GM12878 (cell line): ENCODE measurements at regions not wholly inside any gene's neighbourhood (a gene's known extent, or its start where the extent isn't known, plus 50 kb on each side); places are given as distances from the start of the nearest gene placed in this dataset.
A peak's percentile ranks its signal among the peaks of the same experiment; 100 is the strongest.
"Not testable (repeated sequence)": the region's sequence is repeated elsewhere in the genome, so short reads cannot be mapped to it uniquely, and the experiment has no call there.

Experiments used
- ATAC-seq: fragments of 200-7000 bp; cut with Tn5 transposase; 3 replicates; pipeline ENCODE4 v1.9.1; 2020; ENCODE audit warnings: mild to moderate bottlenecking, moderate library complexity
- BruUV-seq: library from RNA; stranded (reverse); fragments of 400-500 nt; replicated peaks from 2 replicates; lab custom pipeline; 2021; lab: Mats Ljungman, UMichigan
- CTCF ChIA-PET: fragments of 300-600 bp; sonication (Branson Sonifier 250); formaldehyde crosslinking; extraction: SDS; loops from one replicate; lab custom pipeline; 2021; ENCODE audit warnings: inconsistent platforms; lab: Yijun Ruan, JAX
- POLR2A ChIA-PET: fragments of 350-600 bp; formaldehyde crosslinking; extraction: SDS; loops from one replicate; lab custom pipeline; 2021; ENCODE audit warnings: inconsistent platforms; lab: Charles Lee
- RAD21 ChIA-PET: fragments of 300-600 bp; sonication (Branson Sonifier 250); formaldehyde crosslinking; loops from one replicate; lab custom pipeline; 2023; ENCODE audit warnings: antibody characterized with exemption; ENCODE audit not compliant: unreplicated experiment; lab: Charles Lee
- SMC1A ChIA-PET: fragments of 300-600 bp; sonication (Branson Sonifier 250); formaldehyde crosslinking; loops from one replicate; lab custom pipeline; 2023; ENCODE audit not compliant: unreplicated experiment, uncharacterized antibody; lab: Charles Lee
- DNase-seq: peaks from one replicate; pipeline ENCODE4 v3.0.0-alpha.2; 2011; ENCODE audit warnings: low read depth, low spot score
- FAIRE-seq: peaks from 3 replicates; lab custom pipeline; 2011; peaks lifted over from hg19 to GRCh38; lab: Jason Lieb, UNC
- H2AFZ ChIP-seq: 2 replicates; pipeline ENCODE4 v1.6.0; 2011; ENCODE audit warnings: low read depth, low read length, control low read depth; ENCODE audit not compliant: control insufficient read depth
- H3K27ac ChIP-seq: 2 replicates; pipeline ENCODE4 v1.5.1; 2011; ENCODE audit warnings: control low read depth; ENCODE audit not compliant: control insufficient read depth, insufficient read depth
- H3K27me3 ChIP-seq, 2 experiments: replicated peaks in 1 of 2; 2 replicates each; pipeline versions ENCODE4 v1.6.0 to v1.6.1; 2011; ENCODE audit warnings: low read length in 1 of 2; ENCODE audit not compliant: control insufficient read depth in 2 of 2, insufficient read depth in 2 of 2
- H3K36me3 ChIP-seq, 2 experiments: 2 replicates each; pipeline ENCODE4 v1.5.1; 2011; ENCODE audit warnings: low read length in 1 of 2; ENCODE audit not compliant: control insufficient read depth in 2 of 2, insufficient read depth in 2 of 2
- H3K4me1 ChIP-seq: 2 replicates; pipeline ENCODE4 v1.6.1; 2011; ENCODE audit warnings: mild to moderate bottlenecking, low read length, moderate library complexity, mixed read lengths; ENCODE audit not compliant: control insufficient read depth, insufficient read depth
- H3K4me2 ChIP-seq: 2 replicates; pipeline ENCODE4 v1.6.0; 2011; ENCODE audit warnings: control low read depth; ENCODE audit not compliant: control insufficient read depth, insufficient read depth
- H3K4me3 ChIP-seq: fragments of 200-600 bp; sonication (generic); 2 replicates; pipeline ENCODE4 v1.5.1; 2016
- H3K79me2 ChIP-seq: 2 replicates; pipeline ENCODE4 v1.6.0; 2011; ENCODE audit warnings: low read length; ENCODE audit not compliant: control insufficient read depth, insufficient read depth
- H3K9ac ChIP-seq: 2 replicates; pipeline ENCODE4 v1.8.0; 2011; ENCODE audit warnings: low read length, control low read depth, mixed read lengths; ENCODE audit not compliant: control insufficient read depth, insufficient read depth
- H3K9me3 ChIP-seq: replicated peaks from 3 replicates; pipeline ENCODE4 v1.5.1; 2011; ENCODE audit warnings: mild to moderate bottlenecking, low read length; ENCODE audit not compliant: control insufficient read depth, insufficient read depth
- H4K20me1 ChIP-seq: 2 replicates; pipeline ENCODE4 v1.6.0; 2011; ENCODE audit not compliant: control insufficient read depth, insufficient read depth
- HDAC6 ChIP-seq: fragments of 200-600 bp; sonication (generic); IDR thresholded peaks from one replicate; pipeline ENCODE4 v1.8.0; 2017; ENCODE audit warnings: antibody characterized with exemption; ENCODE audit not compliant: unreplicated experiment
- IKZF1 ChIP-seq: fragments of 450-650 bp; conservative IDR thresholded peaks from 2 replicates; pipeline ENCODE4 v1.6.1; 2017; ENCODE audit warnings: antibody characterized with exemption, mild to moderate bottlenecking
- LARP7 ChIP-seq: fragments of 450-650 bp; IDR thresholded peaks from 2 replicates; pipeline ENCODE4 v1.6.1; 2017; ENCODE audit warnings: mild to moderate bottlenecking
- NKRF ChIP-seq: fragments of 450-650 bp; conservative IDR thresholded peaks from 2 replicates; pipeline ENCODE4 v1.6.1; 2017; ENCODE audit warnings: mild to moderate bottlenecking, moderate library complexity
- RUNX3 ChIP-seq: IDR thresholded peaks from 2 replicates; pipeline ENCODE4 v1.6.1; 2012; ENCODE audit warnings: low read length, inconsistent platforms
- SIX5 ChIP-seq: IDR thresholded peaks from 2 replicates; pipeline ENCODE4 v1.6.1; 2011; ENCODE audit warnings: mild to moderate bottlenecking, low read depth, low read length, moderate library complexity; ENCODE audit not compliant: severe bottlenecking
- SREBF1 ChIP-seq: IDR thresholded peaks from 2 replicates; pipeline ENCODE4 v1.6.1; 2012; ENCODE audit warnings: mild to moderate bottlenecking, low read length
- SREBF2 ChIP-seq: IDR thresholded peaks from 2 replicates; pipeline ENCODE4 v1.6.1; 2012; ENCODE audit warnings: mild to moderate bottlenecking, low read length
- WGBS: methylation state at CpG from one replicate; pipeline ENCODE4 v1.1.6; 2016; ENCODE audit warnings: low lambda C conversion rate; ENCODE audit not compliant: insufficient replicate concordance, insufficient coverage; ENCODE audit errors: missing lambda C conversion rate; 5-methylcytosine and 5-hydroxymethylcytosine counted together
- in situ Hi-C: fragments of 300-500 bp; cut with MboI; formaldehyde crosslinking; loops from 9 replicates; pipeline ENCODE4 v1.14.3; 2018; ENCODE audit warnings: mixed read lengths
- intact Hi-C: fragments of 100-400 bp; cut with micrococcal nuclease; formaldehyde crosslinking; loops from one replicate; pipeline ENCODE4 v1.14.2; 2022; ENCODE audit not compliant: unreplicated experiment

- POLR2A ChIA-PET = no interaction called here
- BruUV-seq = no TSS peak
Measured at GRCh38 chr2:142710336-142710735, 167.1 kb upstream of the KYNU start.

GRCh38 chr2:142707318-142707717 lies 170.1 kb upstream of the KYNU start:
- ATAC-seq (no peak), DNase-seq (no peak), FAIRE-seq (no peak)
- H3K27me3 ChIP-seq = no peaks in the 10 kb centered on the region
- TF ChIP-seq HDAC6 = no peak
- TF ChIP-seq IKZF1 = no peak
- TF ChIP-seq SIX5 = no peak
- TF ChIP-seq NKRF = no peak
- TF ChIP-seq SREBF2 = no peak
- WGBS = 89% methylated on average over 14 of the region's 14 CpGs
- no peaks in the 10 kb centered on the region for H3K79me2 ChIP-seq
- H4K20me1 ChIP-seq = no peaks in the 10 kb centered on the region
- H3K27ac ChIP-seq = no peak overlapping the region
- no peak overlapping the region for H2AFZ ChIP-seq
- SMC1A ChIA-PET = no interaction called here
- intact Hi-C loops = no loop called here
- no peaks in the 10 kb centered on the region for H3K9me3 ChIP-seq
- H3K4me1 ChIP-seq = no peaks in the 10 kb centered on the region
- BruUV-seq = no TSS peak
- CTCF ChIA-PET = no interaction called here
- H3K4me3 ChIP-seq = no peak overlapping the region
- POLR2A ChIA-PET = no interaction called here
- H3K4me2 ChIP-seq = no peak overlapping the region
- H3K36me3 ChIP-seq = no peaks in the 10 kb centered on the region
- no peak overlapping the region for H3K9ac ChIP-seq
- in situ Hi-C loops = no loop called here
- RAD21 ChIA-PET = no interaction called here

More at GRCh38 chr2:142710336-142710735, 167.1 kb upstream of the KYNU start:
- no peaks in the 10 kb centered on the region for H3K79me2 ChIP-seq
- no peaks in the 10 kb centered on the region for H3K27me3 ChIP-seq
- no peaks in the 10 kb centered on the region for H3K4me1 ChIP-seq
- ChIA-PET SMC1A (no interaction called here), CTCF (no interaction called here), RAD21 (no interaction called here)
- TF ChIP-seq SREBF1 (no peak), LARP7 (no peak), RUNX3 (peak; percentile 67; the same call in 1 of the 2 replicates)
- intact Hi-C loops = no loop called here
- H3K4me3 ChIP-seq = no peak overlapping the region
- H3K9me3 ChIP-seq = no peaks in the 10 kb centered on the region
- H3K9ac ChIP-seq = no peak overlapping the region
- H3K36me3 ChIP-seq = no peaks in the 10 kb centered on the region
- ATAC-seq (no peak), FAIRE-seq (no peak), DNase-seq (no peak)
- no peaks in the 10 kb centered on the region for H4K20me1 ChIP-seq
- in situ Hi-C loops = no loop called here
- H2AFZ ChIP-seq = no peak overlapping the region
- WGBS = 0% methylated on average over 1 of the region's 1 CpG
- no peak overlapping the region for H3K27ac ChIP-seq
- H3K4me2 ChIP-seq = no peak overlapping the region

- H3K4me2 ChIP-seq, in situ Hi-C loops, RAD21 ChIA-PET, BruUV-seq, H3K79me2 ChIP-seq, CTCF ChIA-PET, ATAC-seq, SMC1A ChIA-PET, H3K4me1 ChIP-seq, H3K27ac ChIP-seq, H3K36me3 ChIP-seq, FAIRE-seq, H4K20me1 ChIP-seq, H3K9me3 ChIP-seq, H2AFZ ChIP-seq, intact Hi-C loops, POLR2A ChIA-PET, H3K4me3 ChIP-seq, H3K9ac ChIP-seq, DNase-seq, H3K27me3 ChIP-seq: not testable (repeated sequence)
- 95% methylated on average over 11 of the region's 24 CpGs for WGBS
Measured at GRCh38 chr2:142702397-142702796, 175.1 kb upstream of the KYNU start.
